RWPE2 (cell line): ENCODE measurements at regions not wholly inside any gene's neighbourhood (a gene's known extent, or its start where the extent isn't known, plus 50 kb on each side); places are given as distances from the start of the nearest gene placed in this dataset.
"Not testable (repeated sequence)": the region's sequence is repeated elsewhere in the genome, so short reads cannot be mapped to it uniquely, and the experiment has no call there.

Experiments
- ATAC-seq: fragments of 200-7000 bp; cut with Tn5 transposase; 3 replicates; pipeline ENCODE4 v1.9.1; 2021; ENCODE audit warnings: low read depth
- DNase-seq: peaks from one replicate; pipeline ENCODE4 v3.0.0-alpha.2; 2020; ENCODE audit warnings: low spot score
- H3K27ac ChIP-seq: fragments of 450-650 bp; 2 replicates; pipeline ENCODE4 v1.5.1; 2017; ENCODE audit warnings: mild to moderate bottlenecking; ENCODE audit not compliant: poor library complexity, severe bottlenecking
- H3K27me3 ChIP-seq: fragments of 250-450 bp; sonication (Bioruptor Pico); 2 replicates; pipeline ENCODE4 v1.5.1; 2021; ENCODE audit warnings: mild to moderate bottlenecking, moderate library complexity; ENCODE audit not compliant: insufficient read depth, poor library complexity, severe bottlenecking
- H3K36me3 ChIP-seq: fragments of 250-450 bp; sonication (Bioruptor Pico); 2 replicates; pipeline ENCODE4 v1.5.1; 2020; ENCODE audit warnings: low read depth, mild to moderate bottlenecking, moderate library complexity
- H3K4me1 ChIP-seq: fragments of 250-450 bp; sonication (Bioruptor Pico); 2 replicates; pipeline ENCODE4 v1.5.1; 2021; ENCODE audit warnings: mild to moderate bottlenecking, moderate library complexity; ENCODE audit not compliant: insufficient read depth, poor library complexity, severe bottlenecking
- H3K4me3 ChIP-seq: fragments of 250-450 bp; sonication (Bioruptor Pico); 2 replicates; pipeline ENCODE4 v1.5.1; 2021; ENCODE audit warnings: mild to moderate bottlenecking, moderate library complexity; ENCODE audit not compliant: severe bottlenecking
- H3K9me3 ChIP-seq: fragments of 250-450 bp; sonication (Bioruptor Pico); 2 replicates; pipeline ENCODE4 v1.5.1; 2021; ENCODE audit warnings: mild to moderate bottlenecking, moderate library complexity; ENCODE audit not compliant: severe bottlenecking
- CTCF ChIP-seq: fragments of 450-650 bp; IDR thresholded peaks from one replicate; pipeline ENCODE4 v1.5.1; 2017; ENCODE audit warnings: mild to moderate bottlenecking, moderate library complexity; ENCODE audit not compliant: poor library complexity, severe bottlenecking

- H3K9me3 ChIP-seq, ATAC-seq, DNase-seq, H3K4me3 ChIP-seq, H3K36me3 ChIP-seq, H3K4me1 ChIP-seq, H3K27ac ChIP-seq, H3K27me3 ChIP-seq: not testable (repeated sequence)
Observed at GRCh38 chr1:842799-843198, 80.9 kb upstream of the SAMD11 start.

- not testable (repeated sequence) for ATAC-seq, H3K9me3 ChIP-seq, H3K36me3 ChIP-seq, H3K4me1 ChIP-seq, H3K27ac ChIP-seq, DNase-seq, H3K27me3 ChIP-seq, H3K4me3 ChIP-seq
Observed at GRCh38 chr1:843946-844345, 79.8 kb upstream of the SAMD11 start.

- no peaks in the 10 kb centered on the region for H3K9me3 ChIP-seq
- H3K27ac ChIP-seq = no peak overlapping the region
- H3K4me3 ChIP-seq = no peak overlapping the region
- no peaks in the 10 kb centered on the region for H3K4me1 ChIP-seq
- TF ChIP-seq CTCF = no peak
- H3K36me3 ChIP-seq = no peaks in the 10 kb centered on the region
- ATAC-seq (no peak), DNase-seq (no peak)
- H3K27me3 ChIP-seq = no peaks in the 10 kb centered on the region
Observed at GRCh38 chr1:844472-845026, 79.2 kb upstream of the SAMD11 start.

- H3K36me3 ChIP-seq, DNase-seq, H3K27me3 ChIP-seq, H3K27ac ChIP-seq, H3K4me3 ChIP-seq, H3K9me3 ChIP-seq, ATAC-seq, H3K4me1 ChIP-seq: not testable (repeated sequence)
Observed at GRCh38 chr1:845641-846040, 78.1 kb upstream of the SAMD11 start.

GRCh38 chr1:849873-850272 lies 73.8 kb upstream of the SAMD11 start:
- not testable (repeated sequence) for H3K27ac ChIP-seq, ATAC-seq, H3K27me3 ChIP-seq, H3K4me1 ChIP-seq, H3K4me3 ChIP-seq, DNase-seq, H3K9me3 ChIP-seq, H3K36me3 ChIP-seq

- not testable (repeated sequence) for H3K4me1 ChIP-seq, H3K9me3 ChIP-seq, H3K4me3 ChIP-seq, ATAC-seq, DNase-seq, H3K27me3 ChIP-seq, H3K36me3 ChIP-seq, H3K27ac ChIP-seq
Observed at GRCh38 chr1:850318-850717, 73.4 kb upstream of the SAMD11 start.

GRCh38 chr1:851398-851797 lies 72.3 kb upstream of the SAMD11 start:
- DNase-seq, H3K4me3 ChIP-seq, H3K9me3 ChIP-seq: not testable (repeated sequence)

GRCh38 chr1:851841-852240 lies 71.9 kb upstream of the SAMD11 start:
- not testable (repeated sequence) for H3K4me1 ChIP-seq, ATAC-seq, H3K4me3 ChIP-seq, H3K36me3 ChIP-seq, H3K27me3 ChIP-seq, H3K27ac ChIP-seq, DNase-seq, H3K9me3 ChIP-seq

More at GRCh38 chr1:851398-851797, 72.3 kb upstream of the SAMD11 start:
- not testable (repeated sequence) for H3K27me3 ChIP-seq, H3K4me1 ChIP-seq, H3K36me3 ChIP-seq, ATAC-seq, H3K27ac ChIP-seq

- H3K4me1 ChIP-seq, H3K9me3 ChIP-seq, H3K27me3 ChIP-seq, H3K4me3 ChIP-seq, H3K27ac ChIP-seq, DNase-seq, H3K36me3 ChIP-seq, ATAC-seq: not testable (repeated sequence)
Observed at GRCh38 chr1:855202-855981, 68.3 kb upstream of the SAMD11 start.

- not testable (repeated sequence) for H3K27me3 ChIP-seq, H3K36me3 ChIP-seq, H3K9me3 ChIP-seq, ATAC-seq, H3K4me3 ChIP-seq, H3K4me1 ChIP-seq, DNase-seq, H3K27ac ChIP-seq
Observed at GRCh38 chr1:856541-857057, 67.1 kb upstream of the SAMD11 start.
